ENCODE measurements at regions not wholly inside any gene's neighbourhood (a gene's known extent, or its start where the extent isn't known, plus 50 kb on each side); places are given as distances from the start of the nearest gene placed in this dataset.

DNA sequence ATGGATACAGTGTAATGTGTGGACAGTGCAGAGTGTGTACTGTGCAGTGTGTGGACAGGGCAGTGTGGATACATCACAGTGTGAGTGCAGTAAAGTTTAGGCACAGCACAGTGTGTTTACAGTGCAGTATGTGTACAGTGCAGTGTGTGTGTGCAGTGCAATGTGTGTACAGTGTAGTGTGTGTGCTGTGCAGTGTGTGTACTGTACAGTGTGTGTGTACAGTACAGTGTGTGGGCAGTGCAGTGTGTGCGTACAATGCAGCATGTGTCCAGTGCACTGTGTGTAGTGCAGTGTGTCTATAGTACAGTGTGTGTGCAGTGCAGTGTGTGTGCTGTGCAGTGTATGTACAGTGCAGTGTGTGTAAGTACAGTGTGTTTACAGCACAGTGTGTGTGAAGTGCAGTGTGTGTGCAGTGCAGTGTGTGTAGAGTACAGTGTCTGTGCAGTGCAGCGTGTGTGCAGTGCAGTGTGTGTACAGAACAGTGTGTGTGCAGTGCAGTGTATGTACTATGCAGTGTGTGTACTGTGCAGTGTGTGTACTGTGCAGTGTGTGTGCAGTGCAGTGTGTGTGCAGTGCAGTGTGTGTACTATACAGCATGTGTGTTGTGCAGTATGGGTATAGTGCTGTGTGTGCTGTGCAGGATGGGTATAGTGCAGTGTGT, 385.2 kb downstream of the KIF16B start:
- TF ChIP-seq, protein P1, sequence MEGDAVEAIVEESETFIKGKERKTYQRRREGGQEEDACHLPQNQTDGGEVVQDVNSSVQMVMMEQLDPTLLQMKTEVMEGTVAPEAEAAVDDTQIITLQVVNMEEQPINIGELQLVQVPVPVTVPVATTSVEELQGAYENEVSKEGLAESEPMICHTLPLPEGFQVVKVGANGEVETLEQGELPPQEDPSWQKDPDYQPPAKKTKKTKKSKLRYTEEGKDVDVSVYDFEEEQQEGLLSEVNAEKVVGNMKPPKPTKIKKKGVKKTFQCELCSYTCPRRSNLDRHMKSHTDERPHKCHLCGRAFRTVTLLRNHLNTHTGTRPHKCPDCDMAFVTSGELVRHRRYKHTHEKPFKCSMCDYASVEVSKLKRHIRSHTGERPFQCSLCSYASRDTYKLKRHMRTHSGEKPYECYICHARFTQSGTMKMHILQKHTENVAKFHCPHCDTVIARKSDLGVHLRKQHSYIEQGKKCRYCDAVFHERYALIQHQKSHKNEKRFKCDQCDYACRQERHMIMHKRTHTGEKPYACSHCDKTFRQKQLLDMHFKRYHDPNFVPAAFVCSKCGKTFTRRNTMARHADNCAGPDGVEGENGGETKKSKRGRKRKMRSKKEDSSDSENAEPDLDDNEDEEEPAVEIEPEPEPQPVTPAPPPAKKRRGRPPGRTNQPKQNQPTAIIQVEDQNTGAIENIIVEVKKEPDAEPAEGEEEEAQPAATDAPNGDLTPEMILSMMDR (IDR thresholded peaks at IDR 0.05 in 2 of 3, conservative IDR thresholded peaks at IDR 0.05 in 1 of 3; ENCODE audit: control insufficient read depth in 2 of 3, extremely low read depth in 1 of 3, insufficient read depth in 1 of 3, low read depth in 3 of 3, low read length in 3 of 3): no peak
- no peak for TF ChIP-seq RFX5 (IDR thresholded peaks at IDR 0.05; ENCODE audit: low read depth, low read length)
- TF ChIP-seq POLR2AphosphoS5 (IDR thresholded peaks at IDR 0.05; ENCODE audit: low read length): no peak
- no peak for TF ChIP-seq EP300 (IDR thresholded peaks at IDR 0.05; ENCODE audit: borderline replicate concordance in 1 of 2, control insufficient read depth in 1 of 2, low read depth in 2 of 2, low read length in 2 of 2)
- TF ChIP-seq MYC (IDR thresholded peaks at IDR 0.05; ENCODE audit: insufficient read depth, insufficient read length, insufficient replicate concordance, low read length, severe bottlenecking): no peak
- TF ChIP-seq MXI1 (IDR thresholded peaks at IDR 0.05; ENCODE audit: low read depth, low read length): no peak
- TF ChIP-seq ETV6 (conservative IDR thresholded peaks at IDR 0.05 in 1 of 2, IDR thresholded peaks at IDR 0.05 in 1 of 2; ENCODE audit: borderline replicate concordance in 1 of 2, low read depth in 1 of 2): no peak
- no peak for TF ChIP-seq POLR2A (IDR thresholded peaks at IDR 0.05; ENCODE audit: low read depth, low read length)
